ENCODE measurements at regions not wholly inside any gene's neighbourhood (a gene's known extent, or its start where the extent isn't known, plus 50 kb on each side); places are given as distances from the start of the nearest gene placed in this dataset.

DNA sequence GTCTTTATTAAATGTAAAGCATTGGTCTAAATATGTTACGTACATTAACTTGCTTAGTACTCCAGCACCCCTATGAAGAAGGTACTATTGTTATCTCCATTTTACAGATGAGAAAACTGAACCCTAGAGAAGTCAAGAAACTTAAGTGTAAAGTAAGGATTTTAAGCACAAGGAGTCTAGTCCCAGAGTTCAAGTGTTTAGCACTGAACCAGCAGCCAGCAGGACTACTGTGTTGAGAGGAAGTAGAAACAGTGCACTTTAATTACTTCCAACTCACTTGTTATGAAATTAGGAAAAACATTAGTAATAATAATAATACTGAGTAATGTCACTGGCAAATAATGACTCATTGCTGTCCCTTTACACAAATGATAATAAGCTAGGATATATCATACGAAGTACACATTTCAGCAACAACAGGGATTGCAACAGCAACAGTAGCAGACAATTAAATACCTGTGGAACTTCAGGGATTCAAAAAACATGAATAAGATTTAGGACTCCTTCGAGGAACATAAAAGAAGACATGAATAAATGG lies 548.1 kb upstream of the HS3ST1 start:
- Histone ChIP-seq H3K4me3 (ENCODE audit: low read depth in 1 of 3, low read length in 3 of 3) (no peak overlapping the region), H3K9me3 (ENCODE audit: control insufficient read depth in 4 of 4, low read length in 3 of 4) (peaks cover 0 to 1% (median 0%) of the 10 kb centered on the region in 4 donors), H3K36me3 (ENCODE audit: control insufficient read depth in 4 of 4, insufficient read depth in 3 of 4, low read depth in 1 of 4, low read length in 3 of 4) (no peaks in the 10 kb centered on the region), H3K27ac (ENCODE audit: low read depth in 1 of 2, low read length in 2 of 2) (no peak overlapping the region), H3K27me3 (ENCODE audit: control insufficient read depth in 4 of 4, insufficient read depth in 4 of 4, low read length in 3 of 4) (no peaks in the 10 kb centered on the region), H3K4me1 (ENCODE audit: control insufficient read depth in 4 of 4, insufficient read depth in 4 of 4, low read length in 3 of 4) (no peaks in the 10 kb centered on the region), H3K9ac (ENCODE audit: low read depth in 1 of 2, low read length in 2 of 2) (no peak overlapping the region)
- 67% methylated on average over 3 of the region's 3 CpGs for WGBS
- TF ChIP-seq, protein P1, sequence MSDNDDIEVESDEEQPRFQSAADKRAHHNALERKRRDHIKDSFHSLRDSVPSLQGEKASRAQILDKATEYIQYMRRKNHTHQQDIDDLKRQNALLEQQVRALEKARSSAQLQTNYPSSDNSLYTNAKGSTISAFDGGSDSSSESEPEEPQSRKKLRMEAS (IDR thresholded peaks at IDR 0.05): no peak
- no peak for TF ChIP-seq TAF1 (conservative IDR thresholded peaks at IDR 0.05)
- TF ChIP-seq, protein P2, sequence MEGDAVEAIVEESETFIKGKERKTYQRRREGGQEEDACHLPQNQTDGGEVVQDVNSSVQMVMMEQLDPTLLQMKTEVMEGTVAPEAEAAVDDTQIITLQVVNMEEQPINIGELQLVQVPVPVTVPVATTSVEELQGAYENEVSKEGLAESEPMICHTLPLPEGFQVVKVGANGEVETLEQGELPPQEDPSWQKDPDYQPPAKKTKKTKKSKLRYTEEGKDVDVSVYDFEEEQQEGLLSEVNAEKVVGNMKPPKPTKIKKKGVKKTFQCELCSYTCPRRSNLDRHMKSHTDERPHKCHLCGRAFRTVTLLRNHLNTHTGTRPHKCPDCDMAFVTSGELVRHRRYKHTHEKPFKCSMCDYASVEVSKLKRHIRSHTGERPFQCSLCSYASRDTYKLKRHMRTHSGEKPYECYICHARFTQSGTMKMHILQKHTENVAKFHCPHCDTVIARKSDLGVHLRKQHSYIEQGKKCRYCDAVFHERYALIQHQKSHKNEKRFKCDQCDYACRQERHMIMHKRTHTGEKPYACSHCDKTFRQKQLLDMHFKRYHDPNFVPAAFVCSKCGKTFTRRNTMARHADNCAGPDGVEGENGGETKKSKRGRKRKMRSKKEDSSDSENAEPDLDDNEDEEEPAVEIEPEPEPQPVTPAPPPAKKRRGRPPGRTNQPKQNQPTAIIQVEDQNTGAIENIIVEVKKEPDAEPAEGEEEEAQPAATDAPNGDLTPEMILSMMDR (IDR thresholded peaks at IDR 0.05; ENCODE audit: low read depth, low read length, missing input control): no peak
- TF ChIP-seq, protein P3, sequence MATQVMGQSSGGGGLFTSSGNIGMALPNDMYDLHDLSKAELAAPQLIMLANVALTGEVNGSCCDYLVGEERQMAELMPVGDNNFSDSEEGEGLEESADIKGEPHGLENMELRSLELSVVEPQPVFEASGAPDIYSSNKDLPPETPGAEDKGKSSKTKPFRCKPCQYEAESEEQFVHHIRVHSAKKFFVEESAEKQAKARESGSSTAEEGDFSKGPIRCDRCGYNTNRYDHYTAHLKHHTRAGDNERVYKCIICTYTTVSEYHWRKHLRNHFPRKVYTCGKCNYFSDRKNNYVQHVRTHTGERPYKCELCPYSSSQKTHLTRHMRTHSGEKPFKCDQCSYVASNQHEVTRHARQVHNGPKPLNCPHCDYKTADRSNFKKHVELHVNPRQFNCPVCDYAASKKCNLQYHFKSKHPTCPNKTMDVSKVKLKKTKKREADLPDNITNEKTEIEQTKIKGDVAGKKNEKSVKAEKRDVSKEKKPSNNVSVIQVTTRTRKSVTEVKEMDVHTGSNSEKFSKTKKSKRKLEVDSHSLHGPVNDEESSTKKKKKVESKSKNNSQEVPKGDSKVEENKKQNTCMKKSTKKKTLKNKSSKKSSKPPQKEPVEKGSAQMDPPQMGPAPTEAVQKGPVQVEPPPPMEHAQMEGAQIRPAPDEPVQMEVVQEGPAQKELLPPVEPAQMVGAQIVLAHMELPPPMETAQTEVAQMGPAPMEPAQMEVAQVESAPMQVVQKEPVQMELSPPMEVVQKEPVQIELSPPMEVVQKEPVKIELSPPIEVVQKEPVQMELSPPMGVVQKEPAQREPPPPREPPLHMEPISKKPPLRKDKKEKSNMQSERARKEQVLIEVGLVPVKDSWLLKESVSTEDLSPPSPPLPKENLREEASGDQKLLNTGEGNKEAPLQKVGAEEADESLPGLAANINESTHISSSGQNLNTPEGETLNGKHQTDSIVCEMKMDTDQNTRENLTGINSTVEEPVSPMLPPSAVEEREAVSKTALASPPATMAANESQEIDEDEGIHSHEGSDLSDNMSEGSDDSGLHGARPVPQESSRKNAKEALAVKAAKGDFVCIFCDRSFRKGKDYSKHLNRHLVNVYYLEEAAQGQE (IDR thresholded peaks at IDR 0.05): no peak
- TF ChIP-seq NR2F2 (IDR thresholded peaks at IDR 0.05): no peak
- no peak for TF ChIP-seq FOXA2 (IDR thresholded peaks at IDR 0.05)
- no peak for TF ChIP-seq YY1 (IDR thresholded peaks at IDR 0.05)
- no peak for TF ChIP-seq SP1 (IDR thresholded peaks at IDR 0.05)
- TF ChIP-seq FOXA1 (IDR thresholded peaks at IDR 0.05): no peak
- no peak for TF ChIP-seq JUND (IDR thresholded peaks at IDR 0.05)
- no peak for TF ChIP-seq GABPA (IDR thresholded peaks at IDR 0.05 in 1 of 2, conservative IDR thresholded peaks at IDR 0.05 in 1 of 2)
- TF ChIP-seq EGR1 (IDR thresholded peaks at IDR 0.05; ENCODE audit: low read depth in 2 of 2): no peak
- TF ChIP-seq, protein P4, sequence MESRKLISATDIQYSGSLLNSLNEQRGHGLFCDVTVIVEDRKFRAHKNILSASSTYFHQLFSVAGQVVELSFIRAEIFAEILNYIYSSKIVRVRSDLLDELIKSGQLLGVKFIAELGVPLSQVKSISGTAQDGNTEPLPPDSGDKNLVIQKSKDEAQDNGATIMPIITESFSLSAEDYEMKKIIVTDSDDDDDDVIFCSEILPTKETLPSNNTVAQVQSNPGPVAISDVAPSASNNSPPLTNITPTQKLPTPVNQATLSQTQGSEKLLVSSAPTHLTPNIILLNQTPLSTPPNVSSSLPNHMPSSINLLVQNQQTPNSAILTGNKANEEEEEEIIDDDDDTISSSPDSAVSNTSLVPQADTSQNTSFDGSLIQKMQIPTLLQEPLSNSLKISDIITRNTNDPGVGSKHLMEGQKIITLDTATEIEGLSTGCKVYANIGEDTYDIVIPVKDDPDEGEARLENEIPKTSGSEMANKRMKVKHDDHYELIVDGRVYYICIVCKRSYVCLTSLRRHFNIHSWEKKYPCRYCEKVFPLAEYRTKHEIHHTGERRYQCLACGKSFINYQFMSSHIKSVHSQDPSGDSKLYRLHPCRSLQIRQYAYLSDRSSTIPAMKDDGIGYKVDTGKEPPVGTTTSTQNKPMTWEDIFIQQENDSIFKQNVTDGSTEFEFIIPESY (IDR thresholded peaks at IDR 0.05): no peak
- TF ChIP-seq RXRA (IDR thresholded peaks at IDR 0.05): no peak
- TF ChIP-seq HNF4G (IDR thresholded peaks at IDR 0.05): no peak
- TF ChIP-seq, protein P5, sequence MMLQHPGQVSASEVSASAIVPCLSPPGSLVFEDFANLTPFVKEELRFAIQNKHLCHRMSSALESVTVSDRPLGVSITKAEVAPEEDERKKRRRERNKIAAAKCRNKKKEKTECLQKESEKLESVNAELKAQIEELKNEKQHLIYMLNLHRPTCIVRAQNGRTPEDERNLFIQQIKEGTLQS (IDR thresholded peaks at IDR 0.05): no peak
- TF ChIP-seq RAD21 (IDR thresholded peaks at IDR 0.05): no peak
- TF ChIP-seq HNF4A (conservative IDR thresholded peaks at IDR 0.05): no peak
- DNase-seq (ENCODE audit: low spot score): no peak
